ENCODE measurements at regions not wholly inside any gene's neighbourhood (a gene's known extent, or its start where the extent isn't known, plus 50 kb on each side); places are given as distances from the start of the nearest gene placed in this dataset.
"Not testable (repeated sequence)": the region's sequence is repeated elsewhere in the genome, so short reads cannot be mapped to it uniquely, and the experiment has no call there.

- DNase-seq (ENCODE audit: low spot score); H3K4me1 Mint-ChIP-seq; H4K20me1 ChIP-seq (replicated peaks; ENCODE audit: insufficient read depth); ATAC-seq; H3K27ac ChIP-seq (ENCODE audit: low read depth); H3K4me1 ChIP-seq (ENCODE audit: insufficient read depth); H3K36me3 ChIP-seq (ENCODE audit: insufficient read depth); H3K4me2 ChIP-seq; H3K4me3 Mint-ChIP-seq; H3K27ac Mint-ChIP-seq; H2AFZ ChIP-seq; H3K4me3 ChIP-seq; H3F3A ChIP-seq (replicated peaks; ENCODE audit: low read depth); H3K9me2 ChIP-seq (ENCODE audit: insufficient read depth); H3K79me2 ChIP-seq (replicated peaks; ENCODE audit: insufficient read depth): not testable (repeated sequence)
- peaks cover 71% of the 10 kb centered on the region for H3K36me3 Mint-ChIP-seq (ENCODE audit: low read depth)
- H3K27me3 ChIP-seq (ENCODE audit: insufficient read depth), result peaks cover 24% of the 10 kb centered on the region
- peaks cover 93% of the 10 kb centered on the region for H3K9me3 Mint-ChIP-seq
- peaks cover 25% of the 10 kb centered on the region for H3K27me3 Mint-ChIP-seq (ENCODE audit: insufficient read depth, low read depth, poor library complexity)
These were observed 1944.8 kb upstream of the DEFB115 start for GRCh38 chr20:29312679-29313078.

- peaks cover 21% of the 10 kb centered on the region for H3K27me3 Mint-ChIP-seq (ENCODE audit: insufficient read depth, low read depth, poor library complexity)
- H3K27ac ChIP-seq (ENCODE audit: low read depth), result no peak overlapping the region
- no peak overlapping the region for H2AFZ ChIP-seq
- H3K27ac Mint-ChIP-seq, result no peak overlapping the region
- H3K4me1 Mint-ChIP-seq, result no peaks in the 10 kb centered on the region; the same call in 2 of the 3 replicates
- peaks cover 93% of the 10 kb centered on the region for H3K9me3 Mint-ChIP-seq
- H3K36me3 ChIP-seq (ENCODE audit: insufficient read depth), result no peaks in the 10 kb centered on the region
- H3F3A ChIP-seq (replicated peaks; ENCODE audit: low read depth), result no peaks in the 10 kb centered on the region
- ATAC-seq (no peak), DNase-seq (ENCODE audit: low spot score) (peak; percentile 6)
- H3K4me3 ChIP-seq, result no peak overlapping the region
- no peaks in the 10 kb centered on the region for H3K9me2 ChIP-seq (ENCODE audit: insufficient read depth)
- H3K4me3 Mint-ChIP-seq, result no peak overlapping the region
- peaks cover 66% of the 10 kb centered on the region for H3K36me3 Mint-ChIP-seq (ENCODE audit: low read depth)
- H3K4me1 ChIP-seq (ENCODE audit: insufficient read depth), result no peaks in the 10 kb centered on the region
- TF ChIP-seq REST (IDR thresholded peaks at IDR 0.05; ENCODE audit: unreplicated experiment), result no peak
- H3K27me3 ChIP-seq (ENCODE audit: insufficient read depth), result peaks cover 25% of the 10 kb centered on the region
- H3K4me2 ChIP-seq, result no peak overlapping the region
- H4K20me1 ChIP-seq (replicated peaks; ENCODE audit: insufficient read depth), result no peaks in the 10 kb centered on the region
- no peaks in the 10 kb centered on the region for H3K79me2 ChIP-seq (replicated peaks; ENCODE audit: insufficient read depth)
These were observed 1944.0 kb upstream of the DEFB115 start for GRCh38 chr20:29313481-29313880.

- Histone ChIP-seq H3F3A (replicated peaks; ENCODE audit: low read depth) (no peaks in the 10 kb centered on the region), H3K4me2 (no peak overlapping the region), H3K79me2 (replicated peaks; ENCODE audit: insufficient read depth) (no peaks in the 10 kb centered on the region), H3K36me3 (ENCODE audit: insufficient read depth) (no peaks in the 10 kb centered on the region), H2AFZ (no peak overlapping the region), H3K4me1 (ENCODE audit: insufficient read depth) (no peaks in the 10 kb centered on the region), H3K9me2 (ENCODE audit: insufficient read depth) (no peaks in the 10 kb centered on the region), H3K27me3 (ENCODE audit: insufficient read depth) (peaks cover 33% of the 10 kb centered on the region), H3K27ac (ENCODE audit: low read depth) (no peak overlapping the region), H4K20me1 (replicated peaks; ENCODE audit: insufficient read depth) (no peaks in the 10 kb centered on the region), H3K4me3 (no peak overlapping the region)
- Mint-ChIP-seq H3K27me3 (ENCODE audit: insufficient read depth, low read depth, poor library complexity) (peaks cover 17% of the 10 kb centered on the region), H3K4me3 (no peak overlapping the region), H3K9me3 (peaks cover 93% of the 10 kb centered on the region), H3K36me3 (ENCODE audit: low read depth) (peaks cover 63% of the 10 kb centered on the region), H3K27ac (no peak overlapping the region), H3K4me1 (no peaks in the 10 kb centered on the region; the same call in 2 of the 3 replicates)
- ATAC-seq, result no peak
- DNase-seq (ENCODE audit: low spot score), result no peak
- no peak for TF ChIP-seq REST (IDR thresholded peaks at IDR 0.05; ENCODE audit: unreplicated experiment)
- TF ChIP-seq STAT1 (IDR thresholded peaks at IDR 0.05; ENCODE audit: unreplicated experiment), result no peak
- TF ChIP-seq CTCF (conservative IDR thresholded peaks at IDR 0.05; ENCODE audit: low read depth in 2 of 2), result no peak
- no peak for TF ChIP-seq ZNF331 (CRISPR knock-in tag; IDR thresholded peaks at IDR 0.05; ENCODE audit: low read depth)
- TF ChIP-seq POLR2AphosphoS5 (IDR thresholded peaks at IDR 0.05; ENCODE audit: low read depth), result no peak
- TF ChIP-seq ETS1 (IDR thresholded peaks at IDR 0.05), result no peak
- TF ChIP-seq ZNF114 (CRISPR knock-in tag; IDR thresholded peaks at IDR 0.05), result no peak
- no peak for TF ChIP-seq EZH2 (IDR thresholded peaks at IDR 0.05; ENCODE audit: low read depth, unreplicated experiment)
These were observed 1943.2 kb upstream of the DEFB115 start for GRCh38 chr20:29314294-29314693.
